ENCODE measurements at regions not wholly inside any gene's neighbourhood (a gene's known extent, or its start where the extent isn't known, plus 50 kb on each side); places are given as distances from the start of the nearest gene placed in this dataset.

DNA sequence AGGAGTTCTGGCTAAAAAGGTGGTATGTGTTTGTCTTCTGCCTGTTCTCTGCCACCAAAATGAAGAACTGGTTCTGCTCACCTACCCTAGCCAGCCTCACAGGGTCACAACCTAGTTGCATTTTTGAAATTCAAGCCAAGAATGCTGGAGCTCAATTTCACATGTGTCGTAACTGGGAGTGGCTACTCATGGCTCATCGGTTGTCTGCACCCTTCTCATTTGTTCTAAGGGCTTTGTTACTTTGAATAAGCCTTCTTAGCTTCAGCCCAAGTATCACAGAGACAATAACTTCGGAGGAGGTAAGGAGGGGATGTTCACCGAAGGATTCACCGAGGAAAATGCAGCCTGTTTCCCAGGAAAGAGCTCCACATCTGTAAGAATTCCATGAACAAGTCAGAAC, 134.3 kb upstream of the RARB start:
- TF ChIP-seq ZNF114 (tag by site-specific recombination; IDR thresholded peaks at IDR 0.05): no peak
- TF ChIP-seq ZNF121 (tag by site-specific recombination; IDR thresholded peaks at IDR 0.05): no peak
- TF ChIP-seq, protein P1, sequence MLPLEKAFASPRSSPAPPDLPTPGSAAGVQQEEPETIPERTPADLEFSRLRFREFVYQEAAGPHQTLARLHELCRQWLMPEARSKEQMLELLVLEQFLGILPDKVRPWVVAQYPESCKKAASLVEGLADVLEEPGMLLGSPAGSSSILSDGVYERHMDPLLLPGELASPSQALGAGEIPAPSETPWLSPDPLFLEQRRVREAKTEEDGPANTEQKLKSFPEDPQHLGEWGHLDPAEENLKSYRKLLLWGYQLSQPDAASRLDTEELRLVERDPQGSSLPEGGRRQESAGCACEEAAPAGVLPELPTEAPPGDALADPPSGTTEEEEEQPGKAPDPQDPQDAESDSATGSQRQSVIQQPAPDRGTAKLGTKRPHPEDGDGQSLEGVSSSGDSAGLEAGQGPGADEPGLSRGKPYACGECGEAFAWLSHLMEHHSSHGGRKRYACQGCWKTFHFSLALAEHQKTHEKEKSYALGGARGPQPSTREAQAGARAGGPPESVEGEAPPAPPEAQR (tag by site-specific recombination; IDR thresholded peaks at IDR 0.05): no peak
- no peak for TF ChIP-seq ZNF274 (IDR thresholded peaks at IDR 0.05; ENCODE audit: low read length)
- no peak for TF ChIP-seq ZNF274 (tag by site-specific recombination; IDR thresholded peaks at IDR 0.05; ENCODE audit: borderline replicate concordance)
- TF ChIP-seq, protein P2, sequence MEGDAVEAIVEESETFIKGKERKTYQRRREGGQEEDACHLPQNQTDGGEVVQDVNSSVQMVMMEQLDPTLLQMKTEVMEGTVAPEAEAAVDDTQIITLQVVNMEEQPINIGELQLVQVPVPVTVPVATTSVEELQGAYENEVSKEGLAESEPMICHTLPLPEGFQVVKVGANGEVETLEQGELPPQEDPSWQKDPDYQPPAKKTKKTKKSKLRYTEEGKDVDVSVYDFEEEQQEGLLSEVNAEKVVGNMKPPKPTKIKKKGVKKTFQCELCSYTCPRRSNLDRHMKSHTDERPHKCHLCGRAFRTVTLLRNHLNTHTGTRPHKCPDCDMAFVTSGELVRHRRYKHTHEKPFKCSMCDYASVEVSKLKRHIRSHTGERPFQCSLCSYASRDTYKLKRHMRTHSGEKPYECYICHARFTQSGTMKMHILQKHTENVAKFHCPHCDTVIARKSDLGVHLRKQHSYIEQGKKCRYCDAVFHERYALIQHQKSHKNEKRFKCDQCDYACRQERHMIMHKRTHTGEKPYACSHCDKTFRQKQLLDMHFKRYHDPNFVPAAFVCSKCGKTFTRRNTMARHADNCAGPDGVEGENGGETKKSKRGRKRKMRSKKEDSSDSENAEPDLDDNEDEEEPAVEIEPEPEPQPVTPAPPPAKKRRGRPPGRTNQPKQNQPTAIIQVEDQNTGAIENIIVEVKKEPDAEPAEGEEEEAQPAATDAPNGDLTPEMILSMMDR (tag by site-specific recombination; IDR thresholded peaks at IDR 0.05): no peak
- TF ChIP-seq ZNF16 (tag by site-specific recombination; IDR thresholded peaks at IDR 0.05; ENCODE audit: low read depth): no peak
- TF ChIP-seq, protein P3, sequence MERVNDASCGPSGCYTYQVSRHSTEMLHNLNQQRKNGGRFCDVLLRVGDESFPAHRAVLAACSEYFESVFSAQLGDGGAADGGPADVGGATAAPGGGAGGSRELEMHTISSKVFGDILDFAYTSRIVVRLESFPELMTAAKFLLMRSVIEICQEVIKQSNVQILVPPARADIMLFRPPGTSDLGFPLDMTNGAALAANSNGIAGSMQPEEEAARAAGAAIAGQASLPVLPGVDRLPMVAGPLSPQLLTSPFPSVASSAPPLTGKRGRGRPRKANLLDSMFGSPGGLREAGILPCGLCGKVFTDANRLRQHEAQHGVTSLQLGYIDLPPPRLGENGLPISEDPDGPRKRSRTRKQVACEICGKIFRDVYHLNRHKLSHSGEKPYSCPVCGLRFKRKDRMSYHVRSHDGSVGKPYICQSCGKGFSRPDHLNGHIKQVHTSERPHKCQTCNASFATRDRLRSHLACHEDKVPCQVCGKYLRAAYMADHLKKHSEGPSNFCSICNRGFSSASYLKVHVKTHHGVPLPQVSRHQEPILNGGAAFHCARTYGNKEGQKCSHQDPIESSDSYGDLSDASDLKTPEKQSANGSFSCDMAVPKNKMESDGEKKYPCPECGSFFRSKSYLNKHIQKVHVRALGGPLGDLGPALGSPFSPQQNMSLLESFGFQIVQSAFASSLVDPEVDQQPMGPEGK (tag by site-specific recombination; IDR thresholded peaks at IDR 0.05): no peak
- TF ChIP-seq, protein P4, sequence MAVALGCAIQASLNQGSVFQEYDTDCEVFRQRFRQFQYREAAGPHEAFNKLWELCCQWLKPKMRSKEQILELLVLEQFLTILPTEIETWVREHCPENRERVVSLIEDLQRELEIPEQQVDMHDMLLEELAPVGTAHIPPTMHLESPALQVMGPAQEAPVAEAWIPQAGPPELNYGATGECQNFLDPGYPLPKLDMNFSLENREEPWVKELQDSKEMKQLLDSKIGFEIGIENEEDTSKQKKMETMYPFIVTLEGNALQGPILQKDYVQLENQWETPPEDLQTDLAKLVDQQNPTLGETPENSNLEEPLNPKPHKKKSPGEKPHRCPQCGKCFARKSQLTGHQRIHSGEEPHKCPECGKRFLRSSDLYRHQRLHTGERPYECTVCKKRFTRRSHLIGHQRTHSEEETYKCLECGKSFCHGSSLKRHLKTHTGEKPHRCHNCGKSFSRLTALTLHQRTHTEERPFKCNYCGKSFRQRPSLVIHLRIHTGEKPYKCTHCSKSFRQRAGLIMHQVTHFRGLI (tag by site-specific recombination; IDR thresholded peaks at IDR 0.05): no peak
- no peak for TF ChIP-seq KLF9 (tag by site-specific recombination; IDR thresholded peaks at IDR 0.05; ENCODE audit: low read depth)
- TF ChIP-seq, protein P5, sequence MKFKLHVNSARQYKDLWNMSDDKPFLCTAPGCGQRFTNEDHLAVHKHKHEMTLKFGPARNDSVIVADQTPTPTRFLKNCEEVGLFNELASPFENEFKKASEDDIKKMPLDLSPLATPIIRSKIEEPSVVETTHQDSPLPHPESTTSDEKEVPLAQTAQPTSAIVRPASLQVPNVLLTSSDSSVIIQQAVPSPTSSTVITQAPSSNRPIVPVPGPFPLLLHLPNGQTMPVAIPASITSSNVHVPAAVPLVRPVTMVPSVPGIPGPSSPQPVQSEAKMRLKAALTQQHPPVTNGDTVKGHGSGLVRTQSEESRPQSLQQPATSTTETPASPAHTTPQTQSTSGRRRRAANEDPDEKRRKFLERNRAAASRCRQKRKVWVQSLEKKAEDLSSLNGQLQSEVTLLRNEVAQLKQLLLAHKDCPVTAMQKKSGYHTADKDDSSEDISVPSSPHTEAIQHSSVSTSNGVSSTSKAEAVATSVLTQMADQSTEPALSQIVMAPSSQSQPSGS (tag by site-specific recombination; IDR thresholded peaks at IDR 0.05; ENCODE audit: low read depth): no peak

Measured in HEK293 (cell line).